Uterus (tissue), 2 donors: ENCODE measurements at regions not wholly inside any gene's neighbourhood (a gene's known extent, or its start where the extent isn't known, plus 50 kb on each side); places are given as distances from the start of the nearest gene placed in this dataset.

Source experiments
- POLR2A ChIP-seq, 2 donors: fragments of 450-650 bp; IDR thresholded peaks; one replicate each; pipeline ENCODE4 v1.6.1; 2016; ENCODE audit warnings: antibody characterized with exemption in 2 of 2, mild to moderate bottlenecking in 1 of 2, moderate library complexity in 1 of 2
- TF ChIP-seq, protein P1 (sequence below), 4 experiments: fragments of 200-600 bp in 2 of 4; fragments of 450-650 bp in 2 of 4; sonication (generic) in 2 of 4; IDR thresholded peaks; one replicate each; pipeline ENCODE4 v1.5.1; 2016 to 2019; ENCODE audit warnings: antibody characterized with exemption in 4 of 4, mild to moderate bottlenecking in 2 of 4, moderate library complexity in 1 of 4

DNA sequence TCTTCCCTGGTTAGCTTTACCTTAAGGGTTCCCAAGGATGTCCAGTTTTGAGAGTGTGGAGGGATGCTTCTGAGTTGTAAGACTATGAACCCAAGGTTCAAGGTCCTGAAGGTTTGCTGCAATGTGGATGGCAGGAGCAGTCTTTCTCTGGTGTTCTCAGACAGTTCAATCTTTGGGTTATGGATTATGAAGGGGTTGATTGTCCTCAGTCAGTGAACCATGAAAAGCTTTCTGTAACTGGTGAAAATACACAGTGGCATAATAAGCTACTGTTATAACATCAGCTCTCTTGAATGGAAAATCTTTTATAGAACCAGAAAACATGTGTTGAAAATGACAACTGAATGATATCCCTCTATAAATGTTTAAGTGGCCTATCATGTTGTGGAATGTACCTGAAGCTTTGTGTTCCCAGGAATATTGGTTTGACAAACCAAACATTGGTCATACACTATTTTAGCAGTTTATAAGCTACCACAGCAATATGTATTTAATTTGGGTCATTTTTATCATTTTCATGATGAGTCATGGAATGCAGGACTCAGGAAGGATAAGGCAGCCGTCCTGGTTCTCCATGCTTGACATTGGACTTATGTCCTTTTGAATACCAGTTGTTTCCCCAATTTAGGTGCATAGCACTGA is 1041.8 kb upstream of the ARRDC3 start:
- no peak for TF ChIP-seq POLR2A (IDR thresholded peaks at IDR 0.05)
- TF ChIP-seq, protein P1, sequence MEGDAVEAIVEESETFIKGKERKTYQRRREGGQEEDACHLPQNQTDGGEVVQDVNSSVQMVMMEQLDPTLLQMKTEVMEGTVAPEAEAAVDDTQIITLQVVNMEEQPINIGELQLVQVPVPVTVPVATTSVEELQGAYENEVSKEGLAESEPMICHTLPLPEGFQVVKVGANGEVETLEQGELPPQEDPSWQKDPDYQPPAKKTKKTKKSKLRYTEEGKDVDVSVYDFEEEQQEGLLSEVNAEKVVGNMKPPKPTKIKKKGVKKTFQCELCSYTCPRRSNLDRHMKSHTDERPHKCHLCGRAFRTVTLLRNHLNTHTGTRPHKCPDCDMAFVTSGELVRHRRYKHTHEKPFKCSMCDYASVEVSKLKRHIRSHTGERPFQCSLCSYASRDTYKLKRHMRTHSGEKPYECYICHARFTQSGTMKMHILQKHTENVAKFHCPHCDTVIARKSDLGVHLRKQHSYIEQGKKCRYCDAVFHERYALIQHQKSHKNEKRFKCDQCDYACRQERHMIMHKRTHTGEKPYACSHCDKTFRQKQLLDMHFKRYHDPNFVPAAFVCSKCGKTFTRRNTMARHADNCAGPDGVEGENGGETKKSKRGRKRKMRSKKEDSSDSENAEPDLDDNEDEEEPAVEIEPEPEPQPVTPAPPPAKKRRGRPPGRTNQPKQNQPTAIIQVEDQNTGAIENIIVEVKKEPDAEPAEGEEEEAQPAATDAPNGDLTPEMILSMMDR (IDR thresholded peaks at IDR 0.05) = no peak
